Testis (tissue), 2 donors: ENCODE measurements at regions not wholly inside any gene's neighbourhood (a gene's known extent, or its start where the extent isn't known, plus 50 kb on each side); places are given as distances from the start of the nearest gene placed in this dataset.

Experiments
- DNase-seq: peaks from one replicate; pipeline ENCODE4 v3.0.0-alpha.2; 2019
- H3K27ac ChIP-seq, 2 donors: fragments of 200-600 bp; sonication (generic); one replicate each; pipeline ENCODE4 v1.5.1; 2019
- H3K27me3 ChIP-seq: fragments of 200-600 bp; sonication (generic); one replicate; pipeline ENCODE4 v1.5.1; 2019
- H3K36me3 ChIP-seq: fragments of 200-600 bp; sonication (generic); one replicate; pipeline ENCODE4 v1.5.1; 2017; ENCODE audit warnings: low read depth; ENCODE audit errors: missing control alignments
- H3K4me1 ChIP-seq: fragments of 200-600 bp; sonication (generic); one replicate; pipeline ENCODE4 v1.5.1; 2019
- H3K4me3 ChIP-seq, 2 donors: fragments of 200-600 bp; sonication (generic); one replicate each; pipeline ENCODE4 v1.5.1; 2017 to 2019
- H3K9me3 ChIP-seq: fragments of 200-600 bp; sonication (generic); one replicate; pipeline ENCODE4 v1.5.1; 2017
- POLR2A ChIP-seq: fragments of 450-650 bp; IDR thresholded peaks from one replicate; pipeline ENCODE4 v1.6.1; 2017; ENCODE audit warnings: antibody characterized with exemption, mild to moderate bottlenecking, moderate library complexity
- WGBS, 2 donors: methylation state at CpG; one replicate each; pipeline ENCODE4 v1.1.5; 2018; 5-methylcytosine and 5-hydroxymethylcytosine counted together
- intact Hi-C: fragments of 100-400 bp; cut with DNase I; formaldehyde crosslinking; loops from one replicate; pipeline ENCODE4 v1.15.1; 2023; ENCODE audit warnings: low total_unique reads
- TF ChIP-seq, protein P1 (sequence below), 3 experiments: fragments of 450-650 bp in 2 of 3; fragments of 200-600 bp in 1 of 3; sonication (generic) in 1 of 3; IDR thresholded peaks; one replicate each; pipeline ENCODE4 v1.5.1; 2016 to 2019; ENCODE audit warnings: antibody characterized with exemption in 3 of 3, mild to moderate bottlenecking in 2 of 3, moderate library complexity in 1 of 3

DNA sequence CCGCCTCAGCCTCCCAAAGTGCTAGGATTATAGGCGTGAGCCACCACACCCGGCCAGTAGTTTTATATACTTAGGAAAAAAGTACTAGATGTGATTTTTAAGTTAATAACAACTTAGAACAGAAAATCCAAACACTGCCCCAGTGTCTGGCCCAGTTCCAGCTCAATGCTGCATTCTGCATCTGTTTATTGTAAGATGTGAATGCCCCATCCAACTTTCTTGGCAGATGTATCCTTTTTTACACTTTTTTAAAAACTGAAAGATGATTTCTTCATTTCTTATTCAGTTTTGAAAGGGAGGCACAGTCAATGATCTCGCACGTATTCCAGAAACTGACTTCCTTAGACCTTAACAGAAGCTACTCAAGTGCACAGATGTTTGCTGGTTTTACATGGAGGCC, 85.6 kb upstream of the SRSF6 start:
- intact Hi-C loops = no loop called here
- Histone ChIP-seq H3K27me3 (no peaks in the 10 kb centered on the region), H3K9me3 (no peaks in the 10 kb centered on the region), H3K4me3 (no peak overlapping the region), H3K36me3 (no peaks in the 10 kb centered on the region), H3K4me1 (no peaks in the 10 kb centered on the region), H3K27ac (no peak overlapping the region)
- no peak for TF ChIP-seq POLR2A
- TF ChIP-seq, protein P1, sequence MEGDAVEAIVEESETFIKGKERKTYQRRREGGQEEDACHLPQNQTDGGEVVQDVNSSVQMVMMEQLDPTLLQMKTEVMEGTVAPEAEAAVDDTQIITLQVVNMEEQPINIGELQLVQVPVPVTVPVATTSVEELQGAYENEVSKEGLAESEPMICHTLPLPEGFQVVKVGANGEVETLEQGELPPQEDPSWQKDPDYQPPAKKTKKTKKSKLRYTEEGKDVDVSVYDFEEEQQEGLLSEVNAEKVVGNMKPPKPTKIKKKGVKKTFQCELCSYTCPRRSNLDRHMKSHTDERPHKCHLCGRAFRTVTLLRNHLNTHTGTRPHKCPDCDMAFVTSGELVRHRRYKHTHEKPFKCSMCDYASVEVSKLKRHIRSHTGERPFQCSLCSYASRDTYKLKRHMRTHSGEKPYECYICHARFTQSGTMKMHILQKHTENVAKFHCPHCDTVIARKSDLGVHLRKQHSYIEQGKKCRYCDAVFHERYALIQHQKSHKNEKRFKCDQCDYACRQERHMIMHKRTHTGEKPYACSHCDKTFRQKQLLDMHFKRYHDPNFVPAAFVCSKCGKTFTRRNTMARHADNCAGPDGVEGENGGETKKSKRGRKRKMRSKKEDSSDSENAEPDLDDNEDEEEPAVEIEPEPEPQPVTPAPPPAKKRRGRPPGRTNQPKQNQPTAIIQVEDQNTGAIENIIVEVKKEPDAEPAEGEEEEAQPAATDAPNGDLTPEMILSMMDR (IDR thresholded peaks at IDR 0.05) = no peak
- DNase-seq = no peak
- WGBS, 2 donors = 52 to 66% methylated on average over 5 of the region's 5 CpGs

DNA sequence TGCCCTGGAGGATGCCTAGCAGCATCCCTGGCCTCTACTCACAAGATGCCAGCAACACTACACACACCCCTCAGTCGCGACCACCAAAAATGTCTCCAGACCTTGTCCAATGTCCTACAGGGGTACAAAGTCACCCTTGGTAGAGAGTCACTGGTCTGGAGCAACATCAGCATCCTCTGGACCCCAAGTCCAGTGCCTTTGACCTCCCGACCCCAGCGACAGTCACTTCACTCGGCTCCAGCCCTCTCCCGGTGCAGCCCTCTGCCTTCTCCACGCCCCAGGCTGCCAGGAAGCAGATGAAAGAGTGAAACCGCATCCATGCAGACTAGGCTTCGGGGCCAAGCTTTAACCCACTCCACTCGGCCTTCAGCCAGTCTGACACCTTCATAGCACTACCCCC, 92.0 kb upstream of the SRSF6 start:
- 52 to 63% methylated on average over 10 of the region's 10 CpGs for WGBS, 2 donors
- H3K9me3 ChIP-seq = no peaks in the 10 kb centered on the region
- no peaks in the 10 kb centered on the region for H3K4me1 ChIP-seq
- H3K4me3 ChIP-seq = no peak overlapping the region
- TF ChIP-seq POLR2A = no peak
- TF ChIP-seq, protein P1 (IDR thresholded peaks at IDR 0.05) = no peak
- no peaks in the 10 kb centered on the region for H3K36me3 ChIP-seq
- no peak overlapping the region for H3K27ac ChIP-seq
- intact Hi-C loops = no loop called here
- DNase-seq = no peak
- H3K27me3 ChIP-seq = no peaks in the 10 kb centered on the region

DNA sequence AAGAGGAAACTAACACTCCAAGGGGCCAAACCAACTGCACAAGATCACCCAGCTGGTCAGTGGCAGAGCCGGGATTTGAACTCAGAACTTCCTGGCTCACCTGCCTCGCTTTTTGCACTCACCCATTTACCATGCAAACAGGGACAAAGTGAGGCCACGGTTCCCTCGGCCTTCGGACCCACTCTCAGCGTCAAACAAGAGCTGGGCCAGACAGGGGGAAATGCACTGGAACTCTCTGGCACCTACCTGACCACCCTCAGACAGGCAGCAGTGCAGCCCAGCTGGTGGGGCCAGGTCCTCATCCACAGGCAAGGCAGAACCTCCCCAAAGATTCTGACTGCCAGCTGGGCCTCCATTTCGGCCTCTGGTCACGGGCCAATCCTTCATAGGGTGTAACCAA, 93.7 kb upstream of the SRSF6 start:
- no peak for DNase-seq
- no peaks in the 10 kb centered on the region for H3K36me3 ChIP-seq
- TF ChIP-seq, protein P1 (IDR thresholded peaks at IDR 0.05) = no peak
- no peak for TF ChIP-seq POLR2A
- no peaks in the 10 kb centered on the region for H3K27me3 ChIP-seq
- intact Hi-C loops = no loop called here
- H3K9me3 ChIP-seq = no peaks in the 10 kb centered on the region
- no peaks in the 10 kb centered on the region for H3K4me1 ChIP-seq
- WGBS, 2 donors = 88 to 94% methylated on average over 8 of the region's 8 CpGs
- H3K27ac ChIP-seq = no peak overlapping the region
- no peak overlapping the region for H3K4me3 ChIP-seq

DNA sequence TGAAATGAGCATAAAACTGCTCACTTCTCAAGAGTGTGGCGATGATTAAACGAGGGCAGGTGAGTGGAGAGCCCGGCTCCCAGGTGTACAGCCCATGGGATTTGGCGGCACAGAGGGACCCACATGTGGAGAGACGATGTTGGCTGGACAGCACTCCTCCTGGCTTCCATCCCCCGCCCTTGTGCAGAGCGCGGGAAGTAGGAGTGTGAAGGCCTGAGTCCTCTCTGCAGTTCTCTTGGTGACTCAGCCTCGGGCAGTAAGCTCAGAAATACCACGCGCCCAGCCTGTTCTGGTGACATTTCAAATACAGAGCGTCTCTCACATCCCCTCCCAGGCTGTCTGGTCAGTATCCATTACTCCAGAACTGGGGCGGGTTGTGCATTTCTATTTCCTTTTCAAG, 94.2 kb upstream of the SRSF6 start:
- H3K4me1 ChIP-seq = no peaks in the 10 kb centered on the region
- H3K27ac ChIP-seq = no peak overlapping the region
- no peaks in the 10 kb centered on the region for H3K9me3 ChIP-seq
- DNase-seq = no peak
- 84 to 90% methylated on average over 13 of the region's 13 CpGs for WGBS, 2 donors
- H3K27me3 ChIP-seq = no peaks in the 10 kb centered on the region
- H3K36me3 ChIP-seq = no peaks in the 10 kb centered on the region
- TF ChIP-seq, protein P1 (IDR thresholded peaks at IDR 0.05) = no peak
- TF ChIP-seq POLR2A = no peak
- intact Hi-C loops = no loop called here
- H3K4me3 ChIP-seq = no peak overlapping the region

DNA sequence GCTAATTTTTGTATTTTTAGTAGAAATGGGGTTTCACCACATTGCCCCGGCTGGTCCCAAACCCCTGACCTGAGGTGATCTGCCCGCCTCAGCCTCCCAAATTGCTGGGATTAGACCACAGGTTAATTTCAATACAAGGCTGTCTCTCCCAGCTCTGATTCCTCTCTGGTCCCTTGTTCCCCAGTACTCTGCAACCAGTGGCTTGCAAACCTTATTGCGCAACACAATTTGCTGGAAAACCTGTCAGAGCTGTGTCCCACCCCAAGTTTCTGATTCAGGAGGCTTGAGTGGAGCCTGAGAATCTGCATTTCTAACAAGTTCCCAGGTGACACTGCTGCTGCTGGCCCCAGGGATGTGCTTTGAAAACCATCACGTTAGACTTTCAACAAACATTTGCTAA, 96.2 kb upstream of the SRSF6 start:
- H3K4me3 ChIP-seq = no peak overlapping the region
- DNase-seq = no peak
- H3K4me1 ChIP-seq = no peaks in the 10 kb centered on the region
- H3K27ac ChIP-seq = no peak overlapping the region
- WGBS, 2 donors = 88 to 90% methylated on average over 4 of the region's 4 CpGs
- no peaks in the 10 kb centered on the region for H3K9me3 ChIP-seq
- no peaks in the 10 kb centered on the region for H3K27me3 ChIP-seq
- intact Hi-C loops = no loop called here
- TF ChIP-seq POLR2A = no peak
- TF ChIP-seq, protein P1 (IDR thresholded peaks at IDR 0.05) = no peak
- no peaks in the 10 kb centered on the region for H3K36me3 ChIP-seq
